CD14-positive monocyte (primary cell): ENCODE measurements at regions not wholly inside any gene's neighbourhood (a gene's known extent, or its start where the extent isn't known, plus 50 kb on each side); places are given as distances from the start of the nearest gene placed in this dataset.

ENCODE experiments used
- DNase-seq, 3 donors: peaks; one replicate each; pipeline ENCODE4 v3.0.0-alpha.2; 2011 to 2022
- H2AFZ ChIP-seq: 2 replicates; pipeline ENCODE4 v1.6.0; 2012; ENCODE audit warnings: mild to moderate bottlenecking, low read depth, low read length, inconsistent platforms; ENCODE audit not compliant: insufficient read depth, poor library complexity, severe bottlenecking
- H3K27ac ChIP-seq, 2 donors: 1 replicate in 1 of 2; 2 replicates in 1 of 2; pipeline ENCODE4 v1.5.1; 2012 to 2013; ENCODE audit warnings: low read length in 2 of 2, control low read depth in 1 of 2, inconsistent platforms in 1 of 2, low read depth in 1 of 2, mild to moderate bottlenecking in 1 of 2
- H3K27me3 ChIP-seq, 2 donors: one replicate each; pipeline versions ENCODE4 v1.6.0 to v1.6.1; 2011 to 2013; ENCODE audit warnings: low read length in 2 of 2; ENCODE audit not compliant: control insufficient read depth in 2 of 2, insufficient read depth in 2 of 2
- H3K36me3 ChIP-seq, 2 donors: replicated peaks in 1 of 2; 1 replicate in 1 of 2; 2 replicates in 1 of 2; pipeline versions ENCODE4 v1.5.1 to v1.6.1; 2012 to 2013; ENCODE audit warnings: low read length in 2 of 2, control low read depth in 1 of 2, inconsistent platforms in 1 of 2, mild to moderate bottlenecking in 1 of 2; ENCODE audit not compliant: insufficient read depth in 2 of 2, control insufficient read depth in 1 of 2
- H3K4me1 ChIP-seq, 2 donors: 1 replicate in 1 of 2; 2 replicates in 1 of 2; pipeline versions ENCODE4 v1.5.1 to v1.6.1; 2012 to 2013; ENCODE audit warnings: low read length in 2 of 2, control low read depth in 1 of 2, inconsistent platforms in 1 of 2, mild to moderate bottlenecking in 1 of 2, moderate library complexity in 1 of 2; ENCODE audit not compliant: insufficient read depth in 2 of 2, control insufficient read depth in 1 of 2
- H3K4me2 ChIP-seq: replicated peaks from 2 replicates; pipeline ENCODE3; 2012; ENCODE audit warnings: low read length, moderate library complexity, mild to moderate bottlenecking; ENCODE audit not compliant: poor library complexity, severe bottlenecking; ENCODE audit errors: extremely low read depth
- H3K4me3 ChIP-seq, 3 experiments: fragments of 200-600 bp in 1 of 3; sonication (generic) in 1 of 3; replicated peaks in 1 of 3; 1 replicate in 2 of 3; 2 replicates in 1 of 3; pipeline ENCODE4 v1.5.1; 2011 to 2013; ENCODE audit warnings: low read length in 3 of 3, mild to moderate bottlenecking in 3 of 3, control low read depth in 2 of 3, low read depth in 2 of 3, inconsistent platforms in 1 of 3, moderate library complexity in 1 of 3
- H3K79me2 ChIP-seq: 2 replicates; pipeline ENCODE4 v1.6.0; 2012; ENCODE audit warnings: mild to moderate bottlenecking, control low read depth, inconsistent platforms, low read length, moderate library complexity; ENCODE audit not compliant: insufficient read depth
- H3K9ac ChIP-seq: 2 replicates; pipeline ENCODE4 v1.6.0; 2017; ENCODE audit warnings: low read length, mild to moderate bottlenecking; ENCODE audit not compliant: insufficient read depth, poor library complexity, severe bottlenecking
- H3K9me3 ChIP-seq, 2 donors: replicated peaks in 1 of 2; 1 replicate in 1 of 2; 2 replicates in 1 of 2; pipeline versions ENCODE4 v1.5.1 to v1.6.1; 2012 to 2013; ENCODE audit warnings: low read length in 2 of 2, control low read depth in 1 of 2; ENCODE audit not compliant: control insufficient read depth in 1 of 2, insufficient read depth in 1 of 2
- H4K20me1 ChIP-seq: 2 replicates; pipeline ENCODE4 v1.6.0; 2012; ENCODE audit warnings: mild to moderate bottlenecking, low read length, control low read depth, moderate library complexity; ENCODE audit not compliant: insufficient read depth
- H3K27ac Mint-ChIP-seq, 7 donors: one replicate each; pipeline ENCODE4 v1.8.0; 2020; ENCODE audit warnings: mild to moderate bottlenecking in 7 of 7, mixed read lengths in 7 of 7, moderate library complexity in 6 of 7, inconsistent platforms in 2 of 7
- H3K27me3 Mint-ChIP-seq, 3 donors: one replicate each; pipeline ENCODE4 v1.8.0; 2021 to 2022; ENCODE audit warnings: low read depth in 3 of 3, mild to moderate bottlenecking in 3 of 3, mixed read lengths in 3 of 3, moderate library complexity in 3 of 3, inconsistent platforms in 1 of 3
- H3K36me3 Mint-ChIP-seq, 2 donors: one replicate each; pipeline ENCODE4 v1.8.0; 2020; ENCODE audit warnings: mixed read lengths in 2 of 2, inconsistent platforms in 1 of 2, mild to moderate bottlenecking in 1 of 2
- H3K4me1 Mint-ChIP-seq: one replicate; pipeline ENCODE4 v1.8.0; 2020; ENCODE audit warnings: mild to moderate bottlenecking, mixed read lengths
- H3K4me3 Mint-ChIP-seq, 2 donors: one replicate each; pipeline ENCODE4 v1.8.0; 2020; ENCODE audit warnings: mild to moderate bottlenecking in 2 of 2, mixed read lengths in 2 of 2, moderate library complexity in 1 of 2
- H3K9me3 Mint-ChIP-seq, 7 donors: one replicate each; pipeline ENCODE4 v1.8.0; 2020 to 2022; ENCODE audit warnings: mixed read lengths in 7 of 7, mild to moderate bottlenecking in 6 of 7, moderate library complexity in 6 of 7, inconsistent platforms in 2 of 7
- CTCF ChIP-seq: fragments of 200-600 bp; IDR thresholded peaks from one replicate; pipeline ENCODE4 v1.8.0; 2022; ENCODE audit warnings: antibody characterized with exemption, mild to moderate bottlenecking
- WGBS: methylation state at CpG from one replicate; pipeline ENCODE4 v1.1.5; 2013; ENCODE audit warnings: missing lambda C conversion rate; ENCODE audit not compliant: insufficient coverage; 5-methylcytosine and 5-hydroxymethylcytosine counted together
- intact Hi-C, 2 donors: fragments of 100-400 bp; cut with micrococcal nuclease; formaldehyde crosslinking; loops; one replicate each; pipeline versions ENCODE4 v1.15.0 to v1.15.1; 2023

GRCh38 chrX:7244405-7244804 lies 96.5 kb upstream of the PUDP start:
- Histone ChIP-seq H3K9me3 (no peaks in the 10 kb centered on the region), H3K4me3 (peak overlapping the region in 1 of 3 experiments; percentile 60), H4K20me1 (no peaks in the 10 kb centered on the region), H3K27me3 (no peaks in the 10 kb centered on the region), H3K36me3 (no peaks in the 10 kb centered on the region), H3K9ac (no peak overlapping the region), H2AFZ (peak overlapping the region; percentile 39), H3K4me2 (peak overlapping the region; percentile 57), H3K4me1 (peaks cover 48 to 62% of the 10 kb centered on the region in 2 donors), H3K79me2 (peaks cover 3% of the 10 kb centered on the region), H3K27ac (peak overlapping the region in 1 of 2 donors; percentile 77)
- WGBS: 0% methylated on average over 1 of the region's 3 CpGs
- Mint-ChIP-seq H3K27me3 (peaks cover 0 to 2% (median 0%) of the 10 kb centered on the region in 3 donors), H3K4me3 (peak overlapping the region; percentile 37 to 53), H3K9me3 (peaks cover 0 to 3% (median 0%) of the 10 kb centered on the region in 7 donors), H3K27ac (peak overlapping the region; percentile 44 to 85 (median 77)), H3K4me1 (peaks cover 50% of the 10 kb centered on the region), H3K36me3 (peaks cover 2 to 10% of the 10 kb centered on the region in 2 donors)
- no peak for TF ChIP-seq CTCF
- DNase-seq: peak; percentile 47 to 53 (median 52)
- intact Hi-C loops: no loop called here

DNA sequence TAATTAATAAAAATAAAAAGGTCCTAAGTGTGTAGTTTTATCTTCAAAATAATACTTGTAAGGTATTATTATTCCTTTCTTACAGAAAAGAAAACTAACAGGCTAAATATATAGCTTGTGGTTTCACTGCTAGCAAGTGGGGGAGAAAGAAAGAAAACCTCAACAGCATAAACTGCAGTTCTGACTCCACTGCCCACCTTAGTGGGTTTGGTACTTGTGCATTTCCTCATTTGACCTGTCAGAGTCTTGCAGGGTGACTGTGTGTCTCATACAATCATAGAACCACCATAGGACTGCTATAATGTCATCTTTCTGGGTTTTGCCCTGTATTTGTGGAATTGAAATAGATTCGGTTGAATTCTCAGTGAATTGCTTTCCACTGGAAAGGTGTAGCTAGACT lies 94.7 kb upstream of the PUDP start:
- WGBS: no CpG with 5 or more reads among the region's 1 CpG
- no peak for TF ChIP-seq CTCF
- intact Hi-C loops: no loop called here
- H3K36me3 ChIP-seq: no peaks in the 10 kb centered on the region
- Mint-ChIP-seq H3K27me3 (peaks cover 0 to 2% (median 0%) of the 10 kb centered on the region in 3 donors), H3K4me1 (peaks cover 46% of the 10 kb centered on the region), H3K27ac (peak overlapping the region in 1 of 7 donors; percentile 74), H3K9me3 (peaks cover 0 to 3% (median 2%) of the 10 kb centered on the region in 7 donors), H3K36me3 (peaks cover 2 to 10% of the 10 kb centered on the region in 2 donors), H3K4me3 (no peak overlapping the region)
- peaks cover 3% of the 10 kb centered on the region for H3K79me2 ChIP-seq
- no peak overlapping the region for H3K4me3 ChIP-seq
- H3K9ac ChIP-seq: no peak overlapping the region
- H3K4me1 ChIP-seq: peaks cover 40 to 58% of the 10 kb centered on the region in 2 donors
- H4K20me1 ChIP-seq: no peaks in the 10 kb centered on the region
- H3K9me3 ChIP-seq: no peaks in the 10 kb centered on the region
- H2AFZ ChIP-seq: no peak overlapping the region
- H3K4me2 ChIP-seq: no peak overlapping the region
- DNase-seq: no peak
- peak overlapping the region in 1 of 2 donors; percentile 77 for H3K27ac ChIP-seq
- H3K27me3 ChIP-seq: peaks cover 0 to 2% of the 10 kb centered on the region in 2 donors
